Right renal pelvis (tissue), 4 donors: ENCODE measurements at regions not wholly inside any gene's neighbourhood (a gene's known extent, or its start where the extent isn't known, plus 50 kb on each side); places are given as distances from the start of the nearest gene placed in this dataset.

Experiments used
- DNase-seq, 4 donors: peaks; one replicate each; pipeline ENCODE4 v3.0.0-alpha.2; 2013; ENCODE audit warnings: low read depth in 4 of 4, low spot score in 3 of 4, missing footprints in 1 of 4

DNA sequence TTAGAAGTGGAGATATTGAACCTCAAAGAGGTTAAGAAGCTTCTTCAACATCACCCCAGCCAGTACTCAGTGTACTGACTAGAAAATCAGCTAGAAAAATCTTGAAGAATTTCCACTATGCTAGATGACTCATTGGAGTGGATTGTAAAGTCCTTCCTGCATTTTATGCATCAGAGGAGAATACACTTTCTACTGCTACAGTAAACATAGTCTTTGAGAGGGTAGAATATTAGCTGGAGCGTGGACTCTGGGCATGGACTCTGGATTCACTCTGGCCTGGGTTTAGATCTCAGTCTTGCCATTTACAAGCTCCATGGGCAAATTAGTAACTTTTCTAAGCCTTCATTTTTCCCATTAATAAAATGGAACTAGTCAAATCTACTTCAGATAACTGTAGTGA is 215.9 kb downstream of the IRS1 start:
- peak in 2 of 4 donors; percentile 1 to 10 for DNase-seq

DNA sequence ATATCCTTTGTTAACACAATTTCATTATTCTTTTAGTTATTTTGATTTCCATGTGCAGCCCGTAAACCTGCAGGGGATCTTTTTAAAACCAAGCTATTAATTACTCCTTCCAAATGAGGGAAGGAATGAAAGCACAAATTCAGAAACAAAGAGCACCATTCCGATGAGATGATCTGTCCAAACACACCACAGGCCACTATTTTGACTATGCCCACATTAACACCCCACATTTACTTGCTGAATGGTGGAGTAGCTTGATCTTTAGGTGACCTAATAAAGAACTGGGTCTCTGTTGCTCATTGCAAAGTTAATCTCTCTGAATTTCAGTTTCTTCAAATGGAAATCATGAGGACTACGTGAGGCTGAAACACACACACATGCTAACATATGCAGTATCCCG is 218.0 kb downstream of the IRS1 start:
- DNase-seq, result no peak

DNA sequence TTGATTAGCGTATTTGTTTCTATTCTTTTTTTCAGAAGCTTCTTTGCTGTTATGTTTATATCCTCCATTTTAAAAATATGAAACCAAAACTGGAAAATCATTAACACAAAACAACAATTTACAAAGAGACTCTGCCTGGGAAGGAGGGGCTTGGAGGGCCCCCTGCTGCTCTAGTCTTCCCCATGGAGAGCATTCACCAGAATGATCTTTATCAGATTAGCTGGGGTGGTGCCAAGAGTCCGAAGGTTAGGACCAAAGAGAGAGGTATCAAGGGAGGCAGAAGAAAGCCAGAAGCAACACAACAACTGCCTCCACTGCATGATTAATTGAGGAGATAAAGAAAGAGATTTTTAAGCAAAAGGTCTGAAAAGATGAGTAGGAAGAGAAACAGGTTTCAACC is 218.6 kb downstream of the IRS1 start:
- DNase-seq, result no peak

DNA sequence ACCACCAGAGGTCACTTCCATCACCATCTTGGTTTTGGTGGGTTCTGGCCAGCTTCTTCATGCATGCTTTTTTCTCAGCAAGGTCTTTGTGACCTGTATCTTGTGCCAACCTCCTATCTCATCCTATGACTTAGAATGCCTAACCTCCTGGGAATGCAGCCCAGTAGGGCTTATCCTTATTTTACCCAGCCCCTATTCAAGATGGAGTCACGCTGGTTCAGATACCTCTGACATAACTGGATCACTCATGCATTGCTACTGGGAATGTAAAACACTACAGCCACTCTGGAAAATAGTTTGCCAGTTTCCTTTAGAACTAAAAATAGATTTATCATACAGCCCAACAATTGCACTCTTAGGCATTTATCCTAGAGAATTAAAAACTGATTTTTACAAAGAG is 219.2 kb downstream of the IRS1 start:
- DNase-seq, result no peak

DNA sequence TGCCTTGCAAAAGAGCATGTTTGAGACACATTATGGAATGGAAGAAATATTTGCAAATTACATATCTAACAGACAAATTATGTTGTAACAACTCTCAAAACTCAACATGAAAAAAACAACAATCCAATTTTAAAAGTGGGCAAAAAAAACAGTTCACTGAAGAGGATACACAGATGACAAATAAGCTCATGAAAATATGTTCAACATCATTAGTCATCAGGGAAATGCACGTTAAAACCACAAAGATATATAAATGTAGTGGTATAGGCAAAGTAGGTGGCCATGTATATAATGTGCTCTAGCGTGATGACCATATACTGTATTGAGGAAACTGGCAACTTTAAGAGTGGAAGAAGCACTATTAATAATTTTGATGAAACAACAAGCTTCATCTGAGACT is 220.1 kb downstream of the IRS1 start:
- DNase-seq, result no peak

DNA sequence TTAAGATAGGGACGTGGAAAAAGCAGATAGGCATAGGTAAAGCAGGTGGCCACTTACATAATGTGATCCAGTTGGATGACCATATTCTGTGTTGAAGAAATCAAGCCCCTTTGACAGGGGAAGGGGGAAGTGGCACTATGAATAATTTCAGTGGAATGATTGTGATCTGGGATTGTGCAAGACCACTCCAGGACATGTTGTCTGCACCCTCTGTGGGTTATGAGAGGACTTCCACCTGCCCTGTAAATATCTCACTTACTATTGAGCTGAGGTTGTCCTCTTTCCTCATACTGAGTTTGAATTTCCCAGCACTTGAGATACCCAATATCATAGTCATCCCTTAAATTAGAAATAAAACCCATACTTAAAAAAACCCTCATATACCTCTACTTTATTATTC is 220.7 kb downstream of the IRS1 start:
- DNase-seq, result no peak

DNA sequence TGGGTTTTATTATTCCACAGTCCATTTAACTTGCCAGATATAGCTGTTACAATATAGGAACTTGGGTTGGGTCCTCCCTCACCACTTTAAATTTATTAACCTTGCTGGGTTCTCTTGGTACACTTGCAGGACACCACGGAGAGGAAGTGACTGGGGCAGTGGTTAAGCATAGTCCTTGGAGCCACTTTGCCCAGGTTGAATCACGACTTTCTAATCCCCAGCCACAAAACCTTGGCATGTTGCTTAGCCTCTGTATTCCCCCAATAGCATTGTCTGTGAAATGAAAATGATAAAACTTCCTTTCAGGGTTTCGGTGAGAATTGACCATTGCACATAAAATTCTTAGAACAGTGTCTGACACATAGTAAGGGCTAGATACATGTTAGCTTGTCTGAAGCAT is 221.2 kb downstream of the IRS1 start:
- no peak for DNase-seq

DNA sequence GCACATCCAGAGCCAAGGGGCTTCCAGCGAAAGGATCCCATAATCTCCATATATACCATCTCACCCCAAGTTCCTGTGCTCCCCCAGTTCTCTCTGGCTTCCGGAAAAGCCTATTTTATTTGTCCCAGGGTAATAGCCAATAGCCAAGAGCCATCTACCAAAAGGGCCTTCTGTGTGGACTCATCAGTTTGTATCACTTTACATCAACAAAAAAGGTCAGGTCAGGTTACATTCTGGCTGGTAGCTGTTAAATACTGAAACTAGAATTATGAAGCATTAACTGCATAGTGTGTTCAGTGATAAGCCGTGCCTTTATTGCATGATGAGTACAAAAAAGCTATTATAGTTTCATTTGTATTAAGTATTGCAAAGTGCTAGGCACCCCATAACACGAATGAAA is 223.7 kb downstream of the IRS1 start:
- no peak for DNase-seq

DNA sequence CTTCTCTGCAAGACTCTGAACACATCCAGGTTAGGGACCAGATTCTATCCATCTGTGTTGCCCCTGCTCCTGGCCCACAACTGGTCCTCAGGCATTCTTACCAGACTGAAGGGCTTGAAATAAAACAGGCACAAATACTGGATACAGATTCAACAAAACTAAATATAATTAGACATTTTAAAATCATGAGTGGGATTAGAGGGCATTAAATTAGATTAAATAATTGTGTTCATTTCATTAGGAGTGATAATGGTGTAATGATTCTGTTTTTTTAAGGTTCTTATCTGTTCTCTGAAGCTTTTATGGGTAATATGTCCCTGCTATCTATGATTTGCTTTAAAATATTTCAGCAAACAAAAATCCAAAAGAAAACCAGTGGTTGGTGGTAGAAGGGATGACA is 226.5 kb downstream of the IRS1 start:
- no peak for DNase-seq

DNA sequence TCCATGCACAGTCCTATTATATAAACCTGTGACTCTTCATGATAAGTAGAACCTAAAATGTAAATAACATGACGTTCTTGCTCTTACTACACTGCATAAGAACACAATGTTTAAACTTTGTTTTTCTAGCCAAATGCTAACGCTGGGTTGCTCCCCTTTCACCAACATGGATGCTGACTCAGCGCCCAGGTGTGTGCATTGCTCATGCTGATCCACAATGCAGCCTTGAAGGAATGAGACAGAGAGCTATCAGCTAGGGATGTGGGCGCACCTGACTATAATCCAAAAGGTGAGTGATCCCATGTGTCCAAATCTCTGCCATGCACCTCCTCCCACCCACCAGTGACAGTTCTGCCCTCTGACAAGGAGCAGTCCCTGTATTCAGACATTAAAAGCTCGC is 235.0 kb downstream of the IRS1 start:
- no peak for DNase-seq

DNA sequence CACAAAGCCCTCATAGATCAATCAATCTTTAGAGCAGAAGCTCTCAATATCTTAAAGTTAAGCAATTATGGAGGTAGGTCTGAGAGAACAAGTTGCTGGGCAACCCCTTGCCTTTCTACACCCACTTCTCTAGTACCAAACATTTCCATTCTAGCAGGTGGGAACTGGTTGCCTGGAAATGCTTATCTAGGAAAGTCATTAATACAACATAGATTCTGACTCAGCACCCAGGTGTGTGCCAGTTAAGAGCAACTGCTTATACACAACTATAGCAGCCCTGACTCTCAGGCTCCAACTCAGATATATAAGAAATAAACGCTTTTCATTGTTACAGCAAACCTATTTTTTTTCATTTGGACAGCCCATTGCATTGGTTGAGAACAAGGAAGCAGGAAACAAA is 237.7 kb downstream of the IRS1 start:
- DNase-seq, result no peak

DNA sequence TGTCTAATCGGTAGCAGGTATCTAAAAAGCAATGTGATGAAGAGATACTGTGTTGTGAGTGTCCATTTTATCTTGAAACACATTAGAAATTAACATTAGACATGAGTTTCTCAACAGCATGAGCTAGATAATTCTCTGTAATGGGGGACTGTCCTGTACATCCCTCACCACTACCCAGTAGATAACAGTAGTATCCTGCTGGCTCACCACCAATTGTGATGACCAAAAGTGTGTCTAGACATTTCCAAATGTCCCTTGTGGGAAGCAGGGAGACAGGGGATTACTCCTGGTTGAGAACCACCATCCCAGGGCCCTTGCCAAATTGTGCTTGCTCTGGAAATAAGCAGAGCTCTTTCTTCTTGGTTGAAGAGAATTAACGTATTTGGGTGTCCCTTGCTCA is 239.3 kb downstream of the IRS1 start:
- DNase-seq, result no peak

DNA sequence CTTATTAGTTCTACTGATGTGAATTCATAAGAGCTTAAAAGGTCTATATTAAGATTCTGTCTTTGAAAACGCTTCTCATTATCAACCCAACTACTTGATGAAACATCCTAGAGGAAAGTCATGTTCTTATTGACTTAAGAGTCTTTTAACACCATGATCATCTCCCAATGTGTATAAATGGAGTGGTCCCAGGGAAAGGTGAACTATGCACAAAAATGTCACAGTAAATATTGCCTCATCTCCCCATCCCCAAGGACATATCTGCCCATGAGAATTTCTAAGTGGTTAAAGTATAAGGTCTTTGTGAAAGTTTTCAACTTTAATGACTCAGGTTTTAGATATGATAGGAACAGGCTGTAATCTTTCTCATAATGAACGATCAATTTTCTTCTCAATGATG is 240.1 kb downstream of the IRS1 start:
- no peak for DNase-seq

DNA sequence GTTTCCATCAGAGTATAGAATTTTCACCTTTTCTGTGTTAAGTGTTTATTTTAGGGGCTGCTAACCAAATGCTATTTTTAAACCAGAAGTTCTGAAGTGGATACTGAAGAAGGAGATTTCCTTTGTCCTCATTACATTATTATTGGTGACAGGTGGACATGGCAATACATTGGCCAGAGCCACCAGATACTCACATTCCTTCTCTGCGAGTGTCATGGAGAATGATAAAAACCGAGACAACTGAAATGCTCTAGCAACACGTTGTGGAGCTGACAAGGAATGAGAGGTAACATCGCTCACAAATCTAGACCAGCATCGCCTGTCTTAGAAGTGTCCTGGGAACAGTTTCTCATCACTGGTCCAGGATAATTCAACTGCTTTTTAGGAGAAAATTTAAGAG is 241.2 kb downstream of the IRS1 start:
- DNase-seq, result no peak

DNA sequence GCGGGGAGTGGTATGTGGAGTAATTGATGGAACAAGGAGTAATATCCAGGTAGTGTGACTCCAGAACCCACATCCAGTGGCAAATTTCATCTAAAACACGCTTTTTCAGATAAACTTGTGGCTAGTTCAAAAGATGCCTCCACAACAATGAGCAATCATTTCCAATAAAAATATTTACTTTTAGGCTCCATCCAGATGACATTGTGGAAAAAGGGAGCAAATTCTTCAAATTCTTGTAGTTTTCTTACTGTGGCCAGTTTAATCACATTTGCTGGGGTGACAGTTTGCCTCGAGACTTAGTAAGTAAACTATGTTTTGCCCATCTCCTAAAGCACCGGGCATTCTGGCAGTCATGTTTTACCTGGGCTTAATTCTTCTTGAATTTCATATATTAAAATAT is 243.6 kb downstream of the IRS1 start:
- no peak for DNase-seq

DNA sequence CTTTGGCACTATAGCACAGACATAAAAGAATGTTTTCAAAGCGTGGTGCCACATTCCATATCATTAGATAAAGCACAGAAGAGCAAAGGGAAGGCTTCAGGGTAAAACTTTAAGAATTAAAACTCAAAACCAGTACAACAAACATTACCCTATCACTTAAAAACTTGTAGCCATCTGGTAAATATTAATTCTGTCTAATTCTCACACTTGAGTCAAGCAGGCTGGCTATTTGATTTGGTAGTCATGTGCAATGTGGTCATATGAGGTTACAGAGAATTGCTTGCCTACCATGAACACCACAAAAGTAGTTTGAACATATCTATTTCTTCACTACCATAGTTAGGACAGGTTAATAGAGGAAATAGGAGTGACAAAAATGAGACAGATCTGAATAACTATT is 244.9 kb downstream of the IRS1 start:
- DNase-seq, result no peak

DNA sequence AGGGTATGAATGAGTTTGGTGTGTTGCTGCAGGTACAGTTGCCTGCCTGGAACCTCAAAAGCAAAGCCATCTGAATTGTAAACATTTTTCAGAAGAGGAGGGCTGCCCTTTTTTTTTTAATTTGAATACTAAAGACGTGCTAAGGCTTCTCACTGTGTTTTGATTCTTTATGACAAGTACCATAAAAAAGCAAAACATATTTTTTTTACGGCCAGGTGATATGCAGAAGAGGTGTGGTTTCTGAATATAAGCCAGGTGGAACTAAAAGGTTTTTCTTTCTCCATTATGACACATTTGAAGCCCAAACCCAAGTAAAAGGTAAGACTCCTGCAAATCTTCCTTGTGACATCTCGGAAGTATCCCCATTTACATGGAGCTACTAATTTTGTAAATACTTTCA is 246.3 kb downstream of the IRS1 start:
- no peak for DNase-seq

DNA sequence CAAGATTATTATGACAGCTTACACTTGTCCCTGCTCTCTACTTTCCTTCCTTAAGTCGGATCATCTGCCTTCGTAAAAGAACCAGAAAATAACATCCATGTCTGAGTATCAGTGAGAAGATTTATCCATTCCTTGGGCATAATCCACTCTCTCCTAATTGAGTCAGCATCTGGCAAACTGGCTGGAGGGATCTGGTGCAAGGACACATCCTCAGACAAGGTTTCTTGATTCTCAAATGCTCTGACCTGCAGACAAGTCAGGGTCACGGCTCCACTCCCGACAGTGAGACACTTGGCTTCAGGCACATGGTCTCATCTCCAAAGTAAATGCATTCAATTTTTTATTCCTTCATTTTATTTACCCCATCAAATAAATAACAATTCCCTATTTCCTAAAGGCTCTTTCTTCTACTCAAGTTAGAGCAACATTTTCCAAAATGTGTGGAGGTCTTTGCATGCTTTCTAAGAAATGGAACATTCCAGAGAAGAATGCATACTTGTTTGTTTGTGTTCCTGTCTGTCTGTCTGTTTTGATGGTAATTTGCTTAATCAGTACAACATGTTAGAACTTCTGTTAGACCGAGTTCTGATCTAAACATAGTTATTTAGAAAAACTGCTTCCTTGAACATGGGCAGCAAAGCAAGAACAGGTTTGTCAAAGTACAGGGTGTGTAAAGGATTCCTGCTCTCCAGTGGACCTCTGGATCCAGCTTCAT is 246.9 kb downstream of the IRS1 start:
- no peak for DNase-seq

DNA sequence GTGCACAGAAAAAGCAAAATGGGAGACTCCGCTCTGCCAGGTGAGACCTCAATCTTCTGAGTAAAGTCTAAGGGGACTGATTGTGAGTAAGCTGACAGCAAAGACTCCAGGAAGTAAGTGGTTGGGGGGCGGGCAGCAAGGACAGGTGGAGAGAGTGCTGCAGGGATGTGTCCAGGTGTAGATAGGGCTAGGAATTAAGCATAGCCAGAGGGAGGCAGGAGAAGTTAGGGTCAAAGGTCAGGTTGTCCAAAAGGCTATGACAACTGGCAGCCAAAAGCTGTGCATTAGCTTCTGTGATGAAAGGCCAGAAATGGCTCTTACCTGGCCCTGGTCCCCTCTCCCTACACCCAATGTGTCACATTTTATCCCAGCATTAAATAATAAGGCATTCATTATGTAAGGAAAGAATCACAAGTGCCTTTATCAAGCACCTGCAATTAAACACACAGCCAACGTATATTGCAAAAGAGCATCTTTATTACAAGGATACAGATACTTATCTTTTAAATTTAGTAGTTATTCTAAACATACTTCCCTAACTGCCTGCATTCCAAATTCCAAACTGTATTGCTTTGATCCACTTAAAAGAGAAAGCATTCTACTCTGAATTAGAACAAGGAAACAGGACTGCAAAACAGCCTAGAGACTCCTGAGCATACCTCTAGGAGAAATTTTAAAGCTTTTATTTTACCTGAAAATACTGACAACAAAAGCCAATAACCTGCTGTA is 247.9 kb downstream of the IRS1 start:
- DNase-seq, result no peak

DNA sequence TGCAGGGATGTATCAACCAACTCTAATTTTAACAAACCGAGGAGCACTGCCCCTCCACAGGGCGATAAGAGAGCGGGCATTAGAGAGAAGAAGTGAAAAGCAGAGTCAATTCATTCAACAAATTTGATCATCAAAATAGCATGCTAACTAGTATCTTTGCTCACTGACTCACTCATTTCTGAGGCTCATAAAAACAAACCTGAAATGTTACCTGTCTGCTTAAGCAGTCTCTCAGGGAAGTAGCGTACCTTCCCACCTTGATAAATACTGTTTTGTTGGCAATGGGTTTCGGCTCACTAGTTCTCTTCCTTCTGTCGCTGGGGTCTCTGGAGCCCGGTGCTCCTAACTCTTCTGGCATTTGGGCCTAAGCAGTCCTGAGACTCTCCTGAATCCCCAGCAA is 248.8 kb downstream of the IRS1 start:
- no peak for DNase-seq

DNA sequence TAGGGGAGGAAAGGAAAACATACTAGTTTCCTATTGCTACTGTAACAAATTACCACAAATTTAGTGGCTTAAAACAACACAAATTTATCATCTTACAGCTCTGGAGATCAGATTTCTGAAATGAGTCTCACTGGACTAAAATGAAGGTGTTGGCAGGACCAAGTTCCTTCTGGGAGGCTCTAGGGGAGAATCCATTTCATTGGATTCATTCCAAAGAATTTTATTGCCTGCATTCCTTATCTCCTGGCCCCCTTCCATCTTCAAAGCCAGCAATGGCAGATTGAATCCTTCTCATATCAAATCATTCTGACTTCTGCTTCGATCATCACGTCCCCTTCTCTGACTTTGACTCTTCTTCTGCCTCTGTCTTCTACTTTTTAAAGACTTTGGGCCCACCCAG is 250.9 kb downstream of the IRS1 start:
- DNase-seq, result no peak

DNA sequence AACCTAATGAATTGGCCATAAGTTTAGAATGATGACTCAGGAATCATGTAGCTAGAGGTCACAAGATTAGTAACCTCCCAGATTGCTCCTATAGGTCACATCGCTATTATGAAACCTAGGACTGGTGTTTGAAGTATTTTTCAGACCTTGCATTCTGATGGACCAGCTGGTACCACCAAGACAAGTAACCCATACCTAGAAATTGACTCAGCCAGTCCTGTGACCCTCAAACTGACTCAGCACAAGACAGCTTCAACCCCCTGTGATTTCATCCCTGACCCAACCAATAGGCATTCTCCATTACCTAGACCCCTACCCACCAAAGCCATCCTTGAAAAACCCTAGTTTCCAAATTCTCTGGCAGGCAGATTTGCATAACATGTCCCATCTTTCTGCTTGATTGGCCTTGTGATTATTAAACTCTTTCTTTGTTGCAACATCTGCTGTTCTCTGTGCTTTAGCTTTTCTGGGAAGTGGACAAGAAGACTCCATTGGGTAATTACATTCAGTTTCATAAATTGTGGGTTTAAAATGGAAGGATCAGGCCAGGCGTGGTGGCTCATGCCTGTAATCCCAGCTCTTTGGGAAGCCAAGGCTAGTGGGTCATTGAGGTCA is 254.9 kb downstream of the IRS1 start:
- no peak for DNase-seq
